GM18907 (cell line): ENCODE measurements at regions not wholly inside any gene's neighbourhood (a gene's known extent, or its start where the extent isn't known, plus 50 kb on each side); places are given as distances from the start of the nearest gene placed in this dataset.

Experiments
- ATAC-seq: cut with Tn5 transposase; IDR thresholded peaks from one replicate; pipeline ENCODE4 v1.9.1; 2021; ENCODE audit warnings: mild to moderate bottlenecking, moderate library complexity; ENCODE audit not compliant: unreplicated experiment

DNA sequence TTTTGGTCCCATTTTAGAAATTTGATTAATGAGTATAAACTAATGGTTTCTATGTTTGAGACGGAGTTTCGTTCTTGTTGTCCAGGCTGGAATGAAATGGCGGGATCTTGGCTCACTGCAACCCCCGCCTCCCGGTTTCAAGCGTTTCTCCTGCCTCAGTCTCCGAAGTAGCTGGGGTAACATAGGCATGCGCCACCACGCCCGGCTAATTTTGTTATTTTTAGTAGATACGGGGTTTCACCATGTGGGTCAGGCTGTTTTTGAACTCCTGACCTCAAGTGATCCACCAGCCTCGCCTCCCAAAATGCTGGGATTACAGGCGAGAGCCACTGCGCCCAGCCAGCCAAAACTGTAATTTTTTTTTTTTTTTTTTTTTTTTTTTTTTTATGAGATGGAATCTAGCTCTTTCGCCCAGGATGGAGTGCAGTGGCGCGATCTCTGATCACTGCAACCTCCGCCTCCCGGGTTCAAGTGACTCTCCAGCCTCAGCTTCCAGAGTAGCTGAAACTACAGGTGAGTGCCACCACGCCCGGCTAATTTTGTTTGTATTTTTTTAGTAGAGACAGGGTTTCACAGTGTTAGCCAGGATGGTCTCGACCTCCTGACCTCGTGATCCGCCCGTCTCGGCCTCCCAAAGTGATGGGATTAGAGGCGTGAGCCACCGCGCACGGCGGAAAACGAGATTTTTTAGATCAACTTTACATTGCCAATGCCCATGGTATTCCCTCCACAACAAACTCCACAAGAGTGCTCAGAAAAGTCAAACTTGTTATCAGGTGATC, 127.8 kb downstream of the HFE start:
- no peak for ATAC-seq

DNA sequence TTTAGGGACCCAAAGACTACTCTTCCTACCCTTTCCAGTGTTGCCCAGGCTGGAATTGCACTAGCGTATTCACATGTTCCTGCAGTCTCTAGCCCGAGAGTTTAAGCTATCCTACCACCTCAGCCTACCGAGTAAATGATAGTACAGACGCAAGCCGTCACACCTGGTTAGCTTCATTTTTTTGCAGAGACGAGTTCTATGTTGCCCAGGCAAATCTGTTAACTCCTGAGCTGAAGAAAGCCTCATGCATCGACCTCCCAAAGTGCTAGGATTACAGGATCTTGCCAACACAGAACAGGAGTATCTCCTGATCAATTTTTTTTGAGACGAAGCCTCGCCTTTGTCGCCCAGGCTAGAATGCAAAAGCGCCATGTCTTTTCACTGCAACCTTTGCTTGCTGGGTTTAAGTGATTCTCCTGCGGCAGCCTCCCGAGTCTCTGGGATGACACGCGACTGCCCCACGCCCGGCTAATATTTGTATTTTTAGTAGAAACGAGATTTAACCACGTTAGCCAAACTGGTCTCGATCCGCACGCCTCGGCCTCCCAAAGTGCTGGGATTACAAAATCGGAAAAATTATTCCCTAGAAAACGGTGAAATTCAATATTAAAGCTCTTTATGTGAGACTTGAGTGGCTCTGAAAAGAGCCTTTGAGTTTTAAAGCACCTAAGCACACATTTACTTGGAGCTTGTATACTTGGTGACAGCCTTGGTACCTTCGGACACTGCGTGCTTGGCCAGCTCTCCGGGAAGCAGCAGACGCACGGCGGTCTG, 128.5 kb downstream of the HFE start:
- peak; percentile 26 for ATAC-seq

GRCh38 chr6:26216359-26216885, 129.2 kb downstream of the HFE start:
- ATAC-seq: peak; percentile 80

GRCh38 chr6:26216886-26217713, 129.9 kb downstream of the HFE start:
- peak; percentile 46 for ATAC-seq

- no peak for ATAC-seq
Measured at GRCh38 chr6:26217714-26218075, 130.5 kb downstream of the HFE start.

DNA sequence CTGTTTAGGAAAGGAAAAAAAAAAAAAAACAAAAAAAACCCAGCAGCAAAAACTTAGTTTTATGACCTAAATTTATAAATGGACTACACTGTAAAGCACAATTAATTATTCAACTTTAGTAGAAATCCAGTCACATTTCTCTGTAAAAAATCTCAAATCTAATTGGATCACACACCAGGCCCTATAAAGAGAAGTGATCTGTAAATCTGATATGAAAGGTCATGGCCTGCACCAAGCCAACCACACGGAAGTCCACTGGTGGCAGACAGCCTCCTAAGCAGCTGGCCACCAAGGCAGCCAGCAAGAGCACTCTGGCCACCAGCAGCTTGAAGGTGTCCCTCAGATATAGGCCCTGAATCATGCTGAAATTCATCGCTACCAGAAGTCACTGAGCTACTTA, 131.6 kb downstream of the HFE start:
- ATAC-seq: no peak

- no peak for ATAC-seq
Measured at GRCh38 chr6:26220145-26220970, 133.1 kb downstream of the HFE start.

- no peak for ATAC-seq
Measured at GRCh38 chr6:26221186-26221585, 134.0 kb downstream of the HFE start.

GRCh38 chr6:26222571-26222970, 135.3 kb downstream of the HFE start:
- no peak for ATAC-seq

GRCh38 chr6:26223228-26223627, 136.0 kb downstream of the HFE start:
- ATAC-seq: peak; percentile 37

DNA sequence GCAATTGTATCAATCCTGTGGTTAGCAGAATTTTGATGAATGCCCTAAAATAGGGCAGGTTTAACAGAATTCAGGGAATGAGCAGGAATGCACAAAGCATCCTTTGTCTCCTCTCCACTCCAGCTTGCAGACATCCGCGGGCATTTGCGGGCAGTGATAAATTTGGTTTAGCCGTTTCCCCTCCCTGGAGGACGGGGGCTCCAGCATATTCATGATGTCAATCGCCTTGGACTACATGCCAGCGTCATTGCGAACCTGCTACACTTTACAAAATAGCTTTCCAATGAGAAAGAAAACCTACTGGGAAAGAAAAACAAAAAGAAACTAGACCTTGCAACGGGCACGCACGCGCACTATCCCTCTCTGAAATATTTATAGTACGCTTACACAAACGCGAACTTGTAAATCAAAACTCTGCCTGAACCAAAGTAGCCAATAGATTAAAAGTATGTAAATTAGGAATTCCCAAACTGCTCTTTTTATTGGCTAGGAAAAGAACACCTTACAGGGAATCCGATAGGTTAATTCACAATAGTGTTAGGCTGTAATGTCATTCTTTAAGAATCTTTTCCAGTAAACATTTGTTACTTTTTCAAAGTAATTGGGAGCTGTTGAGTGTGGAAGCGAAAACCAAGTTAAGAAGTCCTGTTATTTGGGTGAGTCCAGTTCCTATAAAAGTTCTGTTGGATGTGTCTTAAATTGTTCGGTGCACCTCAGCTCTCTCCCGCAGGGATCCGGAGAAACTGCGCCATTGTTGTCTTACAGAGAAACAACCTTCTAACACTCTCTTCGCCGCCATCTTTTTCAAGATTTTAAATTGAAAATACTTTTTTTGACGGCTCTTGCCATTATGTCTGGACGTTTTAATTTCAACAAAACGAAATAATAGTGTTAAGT, 136.7 kb downstream of the HFE start:
- ATAC-seq: peak; percentile 69

DNA sequence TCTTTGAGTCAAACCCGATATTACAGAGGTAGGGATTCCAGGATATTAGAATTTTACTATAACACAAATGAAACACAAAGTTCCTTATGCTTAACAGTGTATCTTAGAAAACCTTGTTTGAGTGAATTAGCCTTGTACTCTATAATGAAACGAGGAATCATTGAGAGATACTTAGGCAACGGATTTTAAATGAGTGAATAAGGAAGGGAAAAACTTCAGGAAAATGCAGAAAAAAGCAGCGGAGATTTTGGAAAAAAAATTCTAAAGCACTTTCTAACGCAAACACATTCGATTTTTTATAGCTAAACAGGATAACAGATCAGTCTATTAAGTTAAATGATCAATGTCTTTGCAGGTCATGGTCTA, 137.3 kb downstream of the HFE start:
- ATAC-seq: no peak

DNA sequence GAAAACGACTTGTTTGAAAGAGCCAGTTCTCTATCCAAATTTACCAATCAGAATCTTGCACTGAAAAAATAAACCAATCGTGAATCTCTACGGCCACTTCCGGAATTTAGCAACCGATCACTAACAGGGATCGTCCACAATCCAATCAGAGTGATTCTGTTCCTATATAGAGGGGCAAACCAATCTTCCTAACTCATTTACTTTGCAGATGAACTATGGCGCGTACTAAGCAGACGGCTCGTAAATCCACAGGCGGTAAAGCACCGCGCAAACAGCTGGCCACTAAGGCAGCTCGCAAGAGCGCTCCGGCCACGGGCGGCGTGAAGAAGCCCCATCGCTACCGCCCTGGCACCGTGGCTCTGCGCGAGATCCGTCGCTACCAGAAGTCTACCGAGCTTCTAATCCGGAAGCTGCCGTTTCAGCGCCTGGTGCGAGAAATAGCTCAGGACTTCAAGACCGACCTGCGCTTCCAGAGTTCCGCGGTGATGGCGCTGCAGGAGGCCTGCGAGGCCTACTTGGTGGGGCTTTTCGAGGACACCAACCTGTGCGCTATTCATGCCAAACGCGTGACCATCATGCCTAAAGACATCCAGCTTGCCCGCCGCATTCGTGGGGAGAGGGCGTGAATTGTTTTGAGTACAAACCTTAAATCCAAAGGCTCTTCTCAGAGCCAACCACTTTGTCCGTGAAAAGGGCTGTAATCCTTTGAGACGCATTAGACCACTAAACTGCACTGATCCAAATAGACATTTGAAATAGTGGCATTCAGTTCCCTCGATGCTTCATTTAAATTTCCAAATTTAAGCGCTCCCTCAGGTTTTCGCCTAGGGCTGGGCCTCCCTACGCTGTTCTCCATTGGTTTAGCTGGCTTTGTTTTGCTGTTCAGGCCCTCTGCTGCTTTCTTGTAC, 138.0 kb downstream of the HFE start:
- ATAC-seq: no peak

- no peak for ATAC-seq
Measured at GRCh38 chr6:26225848-26226578, 138.8 kb downstream of the HFE start.

DNA sequence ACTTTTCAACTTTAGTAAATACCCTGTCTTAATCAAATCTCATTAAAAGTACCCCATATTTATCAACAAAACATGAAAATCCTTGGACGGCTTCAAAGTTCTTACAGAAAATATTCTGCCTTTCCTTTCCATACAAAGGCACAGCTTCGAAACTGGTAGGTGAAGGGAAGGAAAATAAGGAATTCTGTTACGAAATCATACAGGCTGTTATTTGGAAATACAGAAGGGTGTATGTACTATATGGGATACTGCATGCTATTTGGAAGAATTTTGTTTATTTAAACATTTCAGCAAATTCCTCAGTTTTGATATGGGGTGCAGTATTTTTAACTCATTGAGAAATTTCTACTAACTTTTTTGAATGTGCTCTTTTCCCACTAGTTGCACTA, 138.4 kb upstream of the BTN3A2 start:
- no peak for ATAC-seq

DNA sequence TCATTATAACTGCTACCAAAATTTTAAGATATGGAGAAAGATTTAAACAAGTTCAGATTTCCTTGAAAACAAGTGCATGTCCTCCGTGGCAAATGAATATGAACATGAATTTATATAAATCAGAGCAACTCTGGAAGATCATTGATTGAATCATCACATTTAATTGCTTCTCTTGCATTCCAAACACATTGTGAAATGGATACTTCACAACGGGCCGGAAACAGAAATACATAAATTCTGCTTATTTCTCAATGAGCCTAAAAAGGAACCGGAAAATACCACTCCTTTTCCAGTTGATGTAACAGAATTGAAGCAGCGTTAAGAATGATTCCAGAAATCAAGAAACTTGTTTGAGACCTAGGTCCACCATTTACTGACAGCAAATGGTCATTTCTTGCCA, 134.6 kb upstream of the BTN3A2 start:
- no peak for ATAC-seq

DNA sequence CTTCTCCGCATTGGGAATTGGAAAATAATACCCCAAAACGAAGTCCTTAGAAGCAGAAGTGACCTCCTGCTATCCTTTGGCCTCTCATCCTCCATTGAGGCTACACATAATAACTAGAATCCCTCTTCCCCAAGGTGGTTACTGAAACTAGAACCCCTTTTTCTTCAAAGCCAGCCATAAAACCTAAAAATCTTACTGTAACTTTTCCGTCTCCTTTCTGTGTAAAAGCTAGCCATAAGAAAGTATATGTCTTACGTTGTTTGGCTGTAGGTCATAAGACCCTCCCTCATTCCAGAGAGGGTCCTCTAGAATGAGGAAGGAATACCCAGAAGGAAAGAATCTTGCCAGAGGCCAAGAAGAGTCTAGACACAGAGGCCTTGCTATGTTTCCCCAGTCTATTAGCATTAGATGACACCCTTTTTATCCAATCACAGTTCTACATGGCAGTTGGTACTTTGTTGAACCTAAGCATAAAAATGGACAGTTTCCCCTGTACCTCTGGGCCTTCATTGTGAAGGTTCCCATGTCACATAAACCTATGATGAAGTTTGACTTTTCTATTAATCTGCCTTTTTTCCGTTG, 133.9 kb upstream of the BTN3A2 start:
- ATAC-seq: no peak
